GM12878 (cell line): ENCODE measurements at regions not wholly inside any gene's neighbourhood (a gene's known extent, or its start where the extent isn't known, plus 50 kb on each side); places are given as distances from the start of the nearest gene placed in this dataset.

Experiments used
- ATAC-seq: fragments of 200-7000 bp; cut with Tn5 transposase; 3 replicates; pipeline ENCODE4 v1.9.1; 2020; ENCODE audit warnings: mild to moderate bottlenecking, moderate library complexity
- BruUV-seq: library from RNA; stranded (reverse); fragments of 400-500 nt; replicated peaks from 2 replicates; lab custom pipeline; 2021; lab: Mats Ljungman, UMichigan
- CTCF ChIA-PET: fragments of 300-600 bp; sonication (Branson Sonifier 250); formaldehyde crosslinking; extraction: SDS; loops from one replicate; lab custom pipeline; 2021; ENCODE audit warnings: inconsistent platforms; lab: Yijun Ruan, JAX
- POLR2A ChIA-PET: fragments of 350-600 bp; formaldehyde crosslinking; extraction: SDS; loops from one replicate; lab custom pipeline; 2021; ENCODE audit warnings: inconsistent platforms; lab: Charles Lee
- RAD21 ChIA-PET: fragments of 300-600 bp; sonication (Branson Sonifier 250); formaldehyde crosslinking; loops from one replicate; lab custom pipeline; 2023; ENCODE audit warnings: antibody characterized with exemption; ENCODE audit not compliant: unreplicated experiment; lab: Charles Lee
- SMC1A ChIA-PET: fragments of 300-600 bp; sonication (Branson Sonifier 250); formaldehyde crosslinking; loops from one replicate; lab custom pipeline; 2023; ENCODE audit not compliant: unreplicated experiment, uncharacterized antibody; lab: Charles Lee
- DNase-seq: peaks from one replicate; pipeline ENCODE4 v3.0.0-alpha.2; 2011; ENCODE audit warnings: low read depth, low spot score
- FAIRE-seq: peaks from 3 replicates; lab custom pipeline; 2011; peaks lifted over from hg19 to GRCh38; lab: Jason Lieb, UNC
- H2AFZ ChIP-seq: 2 replicates; pipeline ENCODE4 v1.6.0; 2011; ENCODE audit warnings: low read depth, low read length, control low read depth; ENCODE audit not compliant: control insufficient read depth
- H3K27ac ChIP-seq: 2 replicates; pipeline ENCODE4 v1.5.1; 2011; ENCODE audit warnings: control low read depth; ENCODE audit not compliant: control insufficient read depth, insufficient read depth
- H3K27me3 ChIP-seq, 2 experiments: replicated peaks in 1 of 2; 2 replicates each; pipeline versions ENCODE4 v1.6.0 to v1.6.1; 2011; ENCODE audit warnings: low read length in 1 of 2; ENCODE audit not compliant: control insufficient read depth in 2 of 2, insufficient read depth in 2 of 2
- H3K36me3 ChIP-seq, 2 experiments: 2 replicates each; pipeline ENCODE4 v1.5.1; 2011; ENCODE audit warnings: low read length in 1 of 2; ENCODE audit not compliant: control insufficient read depth in 2 of 2, insufficient read depth in 2 of 2
- H3K4me1 ChIP-seq: 2 replicates; pipeline ENCODE4 v1.6.1; 2011; ENCODE audit warnings: mild to moderate bottlenecking, low read length, moderate library complexity, mixed read lengths; ENCODE audit not compliant: control insufficient read depth, insufficient read depth
- H3K4me2 ChIP-seq: 2 replicates; pipeline ENCODE4 v1.6.0; 2011; ENCODE audit warnings: control low read depth; ENCODE audit not compliant: control insufficient read depth, insufficient read depth
- H3K4me3 ChIP-seq: fragments of 200-600 bp; sonication (generic); 2 replicates; pipeline ENCODE4 v1.5.1; 2016
- H3K79me2 ChIP-seq: 2 replicates; pipeline ENCODE4 v1.6.0; 2011; ENCODE audit warnings: low read length; ENCODE audit not compliant: control insufficient read depth, insufficient read depth
- H3K9ac ChIP-seq: 2 replicates; pipeline ENCODE4 v1.8.0; 2011; ENCODE audit warnings: low read length, control low read depth, mixed read lengths; ENCODE audit not compliant: control insufficient read depth, insufficient read depth
- H3K9me3 ChIP-seq: replicated peaks from 3 replicates; pipeline ENCODE4 v1.5.1; 2011; ENCODE audit warnings: mild to moderate bottlenecking, low read length; ENCODE audit not compliant: control insufficient read depth, insufficient read depth
- H4K20me1 ChIP-seq: 2 replicates; pipeline ENCODE4 v1.6.0; 2011; ENCODE audit not compliant: control insufficient read depth, insufficient read depth
- JUND ChIP-seq: IDR thresholded peaks from 2 replicates; pipeline ENCODE4 v1.6.1; 2012; ENCODE audit warnings: low read depth, mild to moderate bottlenecking, low read length, improper control_type of control experiment, moderate library complexity
- MEF2A ChIP-seq: IDR thresholded peaks from 2 replicates; pipeline ENCODE4 v1.6.1; 2011; ENCODE audit warnings: low read depth, mild to moderate bottlenecking, low read length, moderate library complexity; ENCODE audit not compliant: insufficient read depth
- MXI1 ChIP-seq: fragments of 150-350 bp; IDR thresholded peaks from 2 replicates; pipeline ENCODE4 v1.6.1; 2011; ENCODE audit warnings: low read depth, mild to moderate bottlenecking, inconsistent platforms, low read length, improper control_type of control experiment
- NFYA ChIP-seq: IDR thresholded peaks from 2 replicates; pipeline ENCODE4 v1.6.1; 2011; ENCODE audit warnings: low read depth, mild to moderate bottlenecking, low read length, improper control_type of control experiment, borderline replicate concordance
- NR2F1 ChIP-seq: fragments of 450-650 bp; conservative IDR thresholded peaks from 2 replicates; pipeline ENCODE4 v1.6.1; 2017; ENCODE audit warnings: mild to moderate bottlenecking
- RAD21 ChIP-seq: IDR thresholded peaks from 2 replicates; pipeline ENCODE4 v1.6.1; 2011; ENCODE audit warnings: mild to moderate bottlenecking, low read depth, low read length, moderate library complexity; ENCODE audit not compliant: insufficient read depth
- whole genome bisulfite sequencing: methylation state at CpG from one replicate; pipeline ENCODE4 v1.1.6; 2016; ENCODE audit warnings: low lambda C conversion rate; ENCODE audit not compliant: insufficient replicate concordance, insufficient coverage; ENCODE audit errors: missing lambda C conversion rate; 5-methylcytosine and 5-hydroxymethylcytosine counted together
- in situ Hi-C: fragments of 300-500 bp; cut with MboI; formaldehyde crosslinking; loops from 9 replicates; pipeline ENCODE4 v1.14.3; 2018; ENCODE audit warnings: mixed read lengths
- intact Hi-C: fragments of 100-400 bp; cut with micrococcal nuclease; formaldehyde crosslinking; loops from one replicate; pipeline ENCODE4 v1.14.2; 2022; ENCODE audit not compliant: unreplicated experiment
- TF ChIP-seq, protein P1 (sequence below): IDR thresholded peaks from 2 replicates; pipeline ENCODE4 v1.6.1; 2012; ENCODE audit warnings: mild to moderate bottlenecking, low read depth, low read length
- TF ChIP-seq, protein P2 (sequence below): fragments of 450-650 bp; IDR thresholded peaks from 2 replicates; pipeline ENCODE4 v1.6.1; 2016; ENCODE audit warnings: mild to moderate bottlenecking

- DNase-seq (no peak), ATAC-seq (no peak), FAIRE-seq (no peak)
- no peaks in the 10 kb centered on the region for H4K20me1 ChIP-seq
- in situ Hi-C loops (no loop called here), intact Hi-C loops (no loop called here)
- no peak overlapping the region for H3K4me2 ChIP-seq
- POLR2A ChIA-PET: no interaction called here
- no peaks in the 10 kb centered on the region for H3K4me1 ChIP-seq
- H3K9ac ChIP-seq: no peak overlapping the region
- 88% methylated on average over 7 of the region's 7 CpGs for WGBS
- H3K79me2 ChIP-seq: no peaks in the 10 kb centered on the region
- no peak overlapping the region for H3K27ac ChIP-seq
- H3K4me3 ChIP-seq: no peak overlapping the region
- no TSS peak for BruUV-seq
- no peaks in the 10 kb centered on the region for H3K36me3 ChIP-seq
- H3K27me3 ChIP-seq: no peaks in the 10 kb centered on the region
- H2AFZ ChIP-seq: no peak overlapping the region
- SMC1A ChIA-PET: interaction anchor here (1.0 to 1.5 kb wide), 2 partner anchors 12 to 29 kb away, joined by 3 read pairs; no protein-coding TSS in a partner anchor
- RAD21 ChIA-PET: no interaction called here
- no peak for TF ChIP-seq MEF2A
- CTCF ChIA-PET: no interaction called here
- H3K9me3 ChIP-seq: no peaks in the 10 kb centered on the region
These were observed 178.7 kb downstream of the RFC3 start for GRCh38 chr13:33996636-33997035.

- H3K36me3 ChIP-seq: no peaks in the 10 kb centered on the region
- SMC1A ChIA-PET: interaction anchor here (0.6 kb wide), 1 partner anchor 10 kb away, joined by 3 read pairs; no protein-coding TSS in a partner anchor
- POLR2A ChIA-PET: no interaction called here
- in situ Hi-C loops (no loop called here), intact Hi-C loops (no loop called here)
- no peaks in the 10 kb centered on the region for H3K9me3 ChIP-seq
- no peak overlapping the region for H3K4me3 ChIP-seq
- no peak overlapping the region for H3K9ac ChIP-seq
- no peaks in the 10 kb centered on the region for H3K27me3 ChIP-seq
- CTCF ChIA-PET: no interaction called here
- H2AFZ ChIP-seq: no peak overlapping the region
- WGBS: 65% methylated on average over 3 of the region's 3 CpGs
- ATAC-seq: no peak
- DNase-seq: no peak
- H3K27ac ChIP-seq: no peak overlapping the region
- H3K4me2 ChIP-seq: no peak overlapping the region
- FAIRE-seq: no peak
- BruUV-seq: no TSS peak
- no peaks in the 10 kb centered on the region for H3K79me2 ChIP-seq
- RAD21 ChIA-PET: no interaction called here
- H3K4me1 ChIP-seq: no peaks in the 10 kb centered on the region
- H4K20me1 ChIP-seq: no peaks in the 10 kb centered on the region
- TF ChIP-seq JUND (no peak), NR2F1 (no peak), NFYA (no peak), MXI1 (no peak), RAD21 (no peak)
- TF ChIP-seq, protein P1, sequence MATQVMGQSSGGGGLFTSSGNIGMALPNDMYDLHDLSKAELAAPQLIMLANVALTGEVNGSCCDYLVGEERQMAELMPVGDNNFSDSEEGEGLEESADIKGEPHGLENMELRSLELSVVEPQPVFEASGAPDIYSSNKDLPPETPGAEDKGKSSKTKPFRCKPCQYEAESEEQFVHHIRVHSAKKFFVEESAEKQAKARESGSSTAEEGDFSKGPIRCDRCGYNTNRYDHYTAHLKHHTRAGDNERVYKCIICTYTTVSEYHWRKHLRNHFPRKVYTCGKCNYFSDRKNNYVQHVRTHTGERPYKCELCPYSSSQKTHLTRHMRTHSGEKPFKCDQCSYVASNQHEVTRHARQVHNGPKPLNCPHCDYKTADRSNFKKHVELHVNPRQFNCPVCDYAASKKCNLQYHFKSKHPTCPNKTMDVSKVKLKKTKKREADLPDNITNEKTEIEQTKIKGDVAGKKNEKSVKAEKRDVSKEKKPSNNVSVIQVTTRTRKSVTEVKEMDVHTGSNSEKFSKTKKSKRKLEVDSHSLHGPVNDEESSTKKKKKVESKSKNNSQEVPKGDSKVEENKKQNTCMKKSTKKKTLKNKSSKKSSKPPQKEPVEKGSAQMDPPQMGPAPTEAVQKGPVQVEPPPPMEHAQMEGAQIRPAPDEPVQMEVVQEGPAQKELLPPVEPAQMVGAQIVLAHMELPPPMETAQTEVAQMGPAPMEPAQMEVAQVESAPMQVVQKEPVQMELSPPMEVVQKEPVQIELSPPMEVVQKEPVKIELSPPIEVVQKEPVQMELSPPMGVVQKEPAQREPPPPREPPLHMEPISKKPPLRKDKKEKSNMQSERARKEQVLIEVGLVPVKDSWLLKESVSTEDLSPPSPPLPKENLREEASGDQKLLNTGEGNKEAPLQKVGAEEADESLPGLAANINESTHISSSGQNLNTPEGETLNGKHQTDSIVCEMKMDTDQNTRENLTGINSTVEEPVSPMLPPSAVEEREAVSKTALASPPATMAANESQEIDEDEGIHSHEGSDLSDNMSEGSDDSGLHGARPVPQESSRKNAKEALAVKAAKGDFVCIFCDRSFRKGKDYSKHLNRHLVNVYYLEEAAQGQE: no peak
- TF ChIP-seq, protein P2, sequence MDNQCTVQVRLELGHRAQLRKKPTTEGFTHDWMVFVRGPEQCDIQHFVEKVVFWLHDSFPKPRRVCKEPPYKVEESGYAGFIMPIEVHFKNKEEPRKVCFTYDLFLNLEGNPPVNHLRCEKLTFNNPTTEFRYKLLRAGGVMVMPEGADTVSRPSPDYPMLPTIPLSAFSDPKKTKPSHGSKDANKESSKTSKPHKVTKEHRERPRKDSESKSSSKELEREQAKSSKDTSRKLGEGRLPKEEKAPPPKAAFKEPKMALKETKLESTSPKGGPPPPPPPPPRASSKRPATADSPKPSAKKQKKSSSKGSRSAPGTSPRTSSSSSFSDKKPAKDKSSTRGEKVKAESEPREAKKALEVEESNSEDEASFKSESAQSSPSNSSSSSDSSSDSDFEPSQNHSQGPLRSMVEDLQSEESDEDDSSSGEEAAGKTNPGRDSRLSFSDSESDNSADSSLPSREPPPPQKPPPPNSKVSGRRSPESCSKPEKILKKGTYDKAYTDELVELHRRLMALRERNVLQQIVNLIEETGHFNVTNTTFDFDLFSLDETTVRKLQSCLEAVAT: no peak
These were observed 179.6 kb downstream of the RFC3 start for GRCh38 chr13:33997574-33997973.
